GM12864 (cell line): ENCODE measurements at regions not wholly inside any gene's neighbourhood (a gene's known extent, or its start where the extent isn't known, plus 50 kb on each side); places are given as distances from the start of the nearest gene placed in this dataset.

Source experiments
- DNase-seq: peaks from one replicate; pipeline ENCODE4 v3.0.0-alpha.2; 2011; ENCODE audit warnings: low read depth
- H3K4me3 ChIP-seq: 2 replicates; pipeline ENCODE4 v1.5.1; 2011; ENCODE audit warnings: mild to moderate bottlenecking, low read depth, low read length, control low read depth
- CTCF ChIP-seq: IDR thresholded peaks from 2 replicates; pipeline ENCODE4 v1.5.1; 2011; ENCODE audit warnings: low read depth, mild to moderate bottlenecking, moderate library complexity, low read length, control low read depth, inconsistent platforms; ENCODE audit errors: missing control alignments

- no peak for DNase-seq
- TF ChIP-seq CTCF, result no peak
- H3K4me3 ChIP-seq, result no peak overlapping the region
These were observed 129.5 kb upstream of the RTL1 start for GRCh38 chr14:101033006-101033405.

DNA sequence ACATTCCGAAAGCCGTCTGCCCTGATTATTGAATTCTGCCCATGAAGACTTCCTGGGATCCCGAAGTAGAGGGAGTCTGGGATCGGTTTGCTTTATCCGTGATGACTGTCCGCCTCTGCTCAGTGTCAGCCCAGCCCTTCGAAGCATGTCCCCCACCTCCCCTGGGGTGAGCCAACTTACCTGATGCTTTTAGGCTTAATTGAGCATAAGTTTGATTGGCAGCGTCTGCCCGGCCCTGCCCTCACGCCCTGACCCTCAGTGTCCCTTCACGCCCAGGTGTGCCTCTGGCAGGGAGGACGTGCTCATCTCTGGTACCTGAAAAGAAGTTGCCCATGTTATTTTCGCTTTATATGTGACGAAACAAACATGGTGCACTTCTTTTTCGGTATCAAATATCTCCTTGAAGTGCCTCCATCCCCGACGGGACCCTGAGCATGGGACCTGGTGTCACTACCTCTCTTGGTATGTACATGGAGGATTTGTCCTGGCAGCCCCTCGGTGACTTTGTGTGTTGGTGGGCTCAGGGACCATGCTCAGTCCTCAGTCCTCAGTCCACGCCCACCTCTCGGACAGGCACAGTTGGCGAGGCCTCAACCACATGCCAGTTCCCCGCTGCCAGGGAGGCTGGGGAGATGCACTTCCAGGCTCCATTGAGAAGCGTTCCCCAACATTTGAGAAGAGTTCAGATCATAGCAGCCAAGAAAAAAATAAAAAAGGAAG, 130.1 kb upstream of the RTL1 start:
- H3K4me3 ChIP-seq, result no peak overlapping the region
- TF ChIP-seq CTCF, result no peak
- no peak for DNase-seq

DNA sequence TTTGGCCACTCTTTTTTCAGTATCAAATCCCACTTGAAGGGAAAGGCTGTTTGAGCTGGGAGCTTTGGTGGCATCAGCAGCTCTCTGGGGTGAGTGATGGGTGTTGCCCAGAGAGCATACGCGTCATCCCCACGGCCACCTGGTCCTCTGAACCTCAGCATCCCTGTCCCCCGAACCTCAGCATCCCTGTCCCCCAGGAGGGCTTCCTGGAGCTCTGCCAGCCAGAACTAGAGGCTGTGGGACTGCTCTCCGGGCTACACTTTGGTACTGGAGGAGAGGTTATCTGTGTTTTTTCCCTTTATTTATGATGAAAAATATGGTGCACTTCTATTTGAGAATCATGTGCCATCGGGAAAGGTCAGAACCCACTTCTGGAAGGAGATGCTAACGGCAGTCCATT, 131.5 kb upstream of the RTL1 start:
- no peak for DNase-seq

DNA sequence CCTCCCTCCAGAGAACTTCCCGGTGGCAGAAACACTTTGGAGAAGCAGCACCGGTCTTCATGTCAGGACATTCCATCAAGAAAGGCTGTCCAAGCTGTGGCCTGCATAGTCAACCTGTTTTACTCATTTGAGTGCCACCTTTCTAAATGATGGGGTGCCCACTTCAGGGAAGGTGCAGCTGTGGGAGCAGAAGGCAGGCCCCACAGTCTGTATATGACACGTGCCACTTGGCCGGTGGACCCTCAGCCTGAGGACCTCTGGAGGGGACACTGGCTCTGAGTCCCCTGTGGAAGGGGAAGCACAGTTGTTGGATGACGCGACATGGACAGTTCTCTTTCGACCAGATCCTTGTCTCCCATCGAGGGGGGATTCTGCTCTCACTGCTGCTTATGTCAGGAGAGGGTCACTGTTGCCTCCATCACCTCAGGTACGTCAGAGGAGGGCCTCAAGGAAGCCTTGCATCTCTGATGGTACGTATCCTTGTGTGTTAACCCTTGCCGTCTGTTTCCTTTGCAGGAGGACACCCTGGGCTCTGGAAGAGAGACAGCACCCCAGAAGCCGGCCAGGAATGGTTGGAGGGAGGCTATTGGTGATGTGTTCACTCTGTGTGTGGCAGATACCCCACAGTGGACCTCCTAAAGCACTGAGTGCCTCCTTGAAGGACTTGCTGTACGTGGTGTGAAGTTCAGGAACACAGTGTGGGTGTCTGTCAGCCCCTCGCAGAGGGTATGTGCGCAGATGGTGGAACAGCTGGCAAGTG, 132.1 kb upstream of the RTL1 start:
- H3K4me3 ChIP-seq, result no peak overlapping the region
- DNase-seq, result no peak
- TF ChIP-seq CTCF, result no peak

More for the DNA sequence above, 131.5 kb upstream of the RTL1 start:
- no peak for TF ChIP-seq CTCF
- no peak overlapping the region for H3K4me3 ChIP-seq

- no peak overlapping the region for H3K4me3 ChIP-seq
- no peak for TF ChIP-seq CTCF
- DNase-seq, result no peak
These were observed 133.7 kb upstream of the RTL1 start for GRCh38 chr14:101037021-101037817.

DNA sequence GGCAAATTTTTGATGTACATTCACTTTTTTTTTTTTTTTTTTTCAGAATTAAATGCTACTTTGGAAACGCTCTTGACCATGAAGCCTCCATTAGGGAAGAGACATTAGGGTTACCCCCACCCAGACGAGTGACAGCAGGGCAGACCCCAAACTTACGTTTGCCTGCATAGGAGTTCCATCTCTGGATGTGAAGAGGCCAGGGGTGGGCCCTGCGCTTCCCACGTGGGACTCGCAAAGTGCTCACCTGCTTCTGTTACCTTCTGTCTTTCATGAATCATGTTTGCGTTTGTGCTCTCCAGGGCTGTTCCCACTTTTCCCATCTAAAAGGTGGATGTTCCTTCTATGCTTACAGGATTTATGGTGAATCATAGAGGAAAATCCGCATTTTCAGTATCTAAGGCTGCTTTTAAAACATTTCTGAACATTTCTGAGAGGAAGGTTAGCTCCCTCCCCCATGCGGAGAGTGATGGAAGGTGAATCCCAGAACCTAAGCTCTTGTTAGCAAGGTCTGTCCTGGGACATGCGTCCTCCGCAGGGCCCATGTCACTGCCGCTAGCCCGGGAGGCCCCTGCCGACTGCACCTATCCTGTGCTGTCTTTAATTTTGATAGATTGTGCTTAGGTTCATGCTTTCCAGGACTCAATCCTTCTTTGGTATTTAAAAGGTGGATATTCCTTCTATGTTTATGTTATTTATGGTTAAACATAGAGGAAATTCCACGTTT, 135.7 kb upstream of the RTL1 start:
- DNase-seq, result no peak
- no peak for TF ChIP-seq CTCF
- no peak overlapping the region for H3K4me3 ChIP-seq
